Gastroesophageal sphincter (tissue), 4 donors: ENCODE measurements at regions not wholly inside any gene's neighbourhood (a gene's known extent, or its start where the extent isn't known, plus 50 kb on each side); places are given as distances from the start of the nearest gene placed in this dataset.

Experiments used
- ATAC-seq: fragments of 150-250 bp; one replicate; pipeline ENCODE4 v1.9.1; 2016; ENCODE audit warnings: mild to moderate bottlenecking, moderate library complexity
- H3K27ac ChIP-seq, 4 donors: fragments of 200-600 bp; sonication (generic) in 3 of 4; 1 replicate in 3 of 4; 2 replicates in 1 of 4; pipeline ENCODE4 v1.5.1; 2016 to 2019
- H3K27me3 ChIP-seq: fragments of 200-600 bp; sonication (generic); one replicate; pipeline ENCODE4 v1.5.1; 2019
- H3K36me3 ChIP-seq, 2 donors: fragments of 200-600 bp; sonication (generic); one replicate each; pipeline ENCODE4 v1.5.1; 2019; ENCODE audit warnings: control low read depth in 1 of 2
- H3K4me1 ChIP-seq, 3 donors: fragments of 200-600 bp; sonication (generic); 1 replicate in 2 of 3; 2 replicates in 1 of 3; pipeline ENCODE4 v1.5.1; 2016 to 2019; ENCODE audit warnings: control low read depth in 2 of 3
- H3K4me3 ChIP-seq, 2 donors: fragments of 200-600 bp; sonication (generic); one replicate each; pipeline ENCODE4 v1.5.1; 2019; ENCODE audit warnings: mild to moderate bottlenecking in 1 of 2, moderate library complexity in 1 of 2
- H3K9me3 ChIP-seq, 3 donors: fragments of 200-600 bp; sonication (generic); one replicate each; pipeline ENCODE4 v1.5.1; 2017 to 2019; ENCODE audit warnings: control low read depth in 2 of 3
- CTCF ChIP-seq, 4 experiments: fragments of 200-600 bp in 2 of 4; fragments of 450-650 bp in 2 of 4; sonication (generic) in 1 of 4; IDR thresholded peaks; one replicate each; pipeline ENCODE4 v1.5.1; 2017 to 2019; ENCODE audit warnings: antibody characterized with exemption in 4 of 4, mild to moderate bottlenecking in 2 of 4, moderate library complexity in 2 of 4
- EP300 ChIP-seq: sonication (generic); formaldehyde crosslinking; IDR thresholded peaks from one replicate; pipeline ENCODE4 v1.6.1; 2017; ENCODE audit warnings: antibody characterized with exemption, mild to moderate bottlenecking
- POLR2A ChIP-seq, 2 donors: fragments of 450-650 bp; IDR thresholded peaks; one replicate each; pipeline ENCODE4 v1.6.1; 2017; ENCODE audit warnings: antibody characterized with exemption in 2 of 2, mild to moderate bottlenecking in 2 of 2, moderate library complexity in 1 of 2
- POLR2AphosphoS5 ChIP-seq: sonication (generic); formaldehyde crosslinking; IDR thresholded peaks from one replicate; pipeline ENCODE4 v1.6.1; 2017; ENCODE audit warnings: antibody characterized with exemption
- WGBS, 2 donors: methylation state at CpG; one replicate each; pipeline ENCODE4 v1.1.5; 2018; ENCODE audit warnings: low coverage in 1 of 2; 5-methylcytosine and 5-hydroxymethylcytosine counted together

- no peak for TF ChIP-seq EP300
- TF ChIP-seq CTCF (IDR thresholded peaks at IDR 0.05) = no peak
Measured at GRCh38 chr5:53241572-53241971, 132.0 kb upstream of the MOCS2 start.

GRCh38 chr5:53243403-53243802 is 133.8 kb upstream of the MOCS2 start:
- no peaks in the 10 kb centered on the region for H3K36me3 ChIP-seq
- H3K27me3 ChIP-seq = no peaks in the 10 kb centered on the region
- H3K9me3 ChIP-seq = no peaks in the 10 kb centered on the region
- H3K27ac ChIP-seq = no peak overlapping the region
- no peaks in the 10 kb centered on the region for H3K4me1 ChIP-seq
- H3K4me3 ChIP-seq = no peak overlapping the region
- TF ChIP-seq EP300 = no peak
- no peak for TF ChIP-seq POLR2AphosphoS5
- no peak for TF ChIP-seq CTCF (IDR thresholded peaks at IDR 0.05)
- no peak for TF ChIP-seq POLR2A (IDR thresholded peaks at IDR 0.05)
- no peak for ATAC-seq
- WGBS, 2 donors = 62 to 100% methylated on average over 1 to 3 of the region's 3 CpGs

More at GRCh38 chr5:53241572-53241971, 132.0 kb upstream of the MOCS2 start:
- H3K27ac ChIP-seq = no peak overlapping the region
- WGBS, 2 donors = 67 to 76% methylated on average over 2 to 3 of the region's 5 CpGs
- H3K4me1 ChIP-seq = no peaks in the 10 kb centered on the region
- H3K27me3 ChIP-seq = no peaks in the 10 kb centered on the region
- H3K9me3 ChIP-seq = no peaks in the 10 kb centered on the region
- ATAC-seq = no peak
- H3K36me3 ChIP-seq = no peaks in the 10 kb centered on the region
- H3K4me3 ChIP-seq = no peak overlapping the region

GRCh38 chr5:53246042-53246836 is 136.7 kb upstream of the MOCS2 start:
- ATAC-seq = no peak
- Histone ChIP-seq H3K4me1 (peaks cover 0 to 13% (median 5%) of the 10 kb centered on the region in 3 donors), H3K36me3 (no peaks in the 10 kb centered on the region), H3K9me3 (no peaks in the 10 kb centered on the region), H3K27me3 (no peaks in the 10 kb centered on the region), H3K27ac (no peak overlapping the region), H3K4me3 (no peak overlapping the region)
- WGBS, 2 donors = 37 to 47% methylated on average over 8 of the region's 8 CpGs
- TF ChIP-seq EP300 (no peak), CTCF (IDR thresholded peaks at IDR 0.05) (no peak), POLR2A (IDR thresholded peaks at IDR 0.05) (no peak), POLR2AphosphoS5 (no peak)

GRCh38 chr5:53249529-53250200 is 140.1 kb upstream of the MOCS2 start:
- H3K9me3 ChIP-seq = no peaks in the 10 kb centered on the region
- no peak overlapping the region for H3K27ac ChIP-seq
- peaks cover 0 to 13% (median 5%) of the 10 kb centered on the region in 3 donors for H3K4me1 ChIP-seq
- no peaks in the 10 kb centered on the region for H3K27me3 ChIP-seq
- no peaks in the 10 kb centered on the region for H3K36me3 ChIP-seq
- TF ChIP-seq CTCF (IDR thresholded peaks at IDR 0.05) = no peak
- no peak for TF ChIP-seq POLR2AphosphoS5
- no peak for TF ChIP-seq POLR2A (IDR thresholded peaks at IDR 0.05)
- TF ChIP-seq EP300 = no peak
- WGBS, 2 donors = 20 to 24% methylated on average over 3 of the region's 4 CpGs
- peak; percentile 76 for ATAC-seq
- H3K4me3 ChIP-seq = no peak overlapping the region

GRCh38 chr5:53250201-53250550 is 140.6 kb upstream of the MOCS2 start:
- peaks cover 0 to 13% (median 5%) of the 10 kb centered on the region in 3 donors for H3K4me1 ChIP-seq
- no peak overlapping the region for H3K27ac ChIP-seq
- H3K36me3 ChIP-seq = no peaks in the 10 kb centered on the region
- H3K9me3 ChIP-seq = no peaks in the 10 kb centered on the region
- H3K27me3 ChIP-seq = no peaks in the 10 kb centered on the region
- ATAC-seq = no peak
- TF ChIP-seq CTCF (IDR thresholded peaks at IDR 0.05) = no peak
- no peak for TF ChIP-seq POLR2A (IDR thresholded peaks at IDR 0.05)
- TF ChIP-seq POLR2AphosphoS5 = no peak
- WGBS, 2 donors = 56 to 64% methylated on average over 2 of the region's 2 CpGs
- no peak overlapping the region for H3K4me3 ChIP-seq
